CD4-positive, alpha-beta T cell treated with Interleukin-10 for 1 hour (primary cell): ENCODE measurements at regions not wholly inside any gene's neighbourhood (a gene's known extent, or its start where the extent isn't known, plus 50 kb on each side); places are given as distances from the start of the nearest gene placed in this dataset.
"Not testable (repeated sequence)": the region's sequence is repeated elsewhere in the genome, so short reads cannot be mapped to it uniquely, and the experiment has no call there.

Source experiments
- DNase-seq: peaks from one replicate; pipeline ENCODE4 v3.0.0-alpha.2; 2020

DNA sequence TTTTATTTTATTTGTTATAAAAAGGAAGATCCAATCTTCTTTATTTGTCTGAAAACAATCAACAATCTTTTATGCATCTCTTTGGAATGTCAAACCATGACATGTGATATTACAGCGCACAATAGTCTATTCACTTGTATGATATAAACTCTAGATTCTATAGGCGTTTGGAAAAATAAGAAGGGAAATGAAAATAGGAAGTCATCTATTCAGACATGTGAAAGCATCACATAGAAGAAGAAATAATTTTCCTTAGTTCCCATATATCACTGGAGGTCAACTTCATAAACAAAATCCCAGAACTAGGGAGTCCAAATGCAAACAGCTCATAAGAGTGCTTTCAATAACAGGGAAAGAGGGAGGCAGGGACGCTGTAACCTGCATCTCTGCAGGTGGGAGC, 139.5 kb upstream of the RASGEF1B start:
- DNase-seq, result no peak

DNA sequence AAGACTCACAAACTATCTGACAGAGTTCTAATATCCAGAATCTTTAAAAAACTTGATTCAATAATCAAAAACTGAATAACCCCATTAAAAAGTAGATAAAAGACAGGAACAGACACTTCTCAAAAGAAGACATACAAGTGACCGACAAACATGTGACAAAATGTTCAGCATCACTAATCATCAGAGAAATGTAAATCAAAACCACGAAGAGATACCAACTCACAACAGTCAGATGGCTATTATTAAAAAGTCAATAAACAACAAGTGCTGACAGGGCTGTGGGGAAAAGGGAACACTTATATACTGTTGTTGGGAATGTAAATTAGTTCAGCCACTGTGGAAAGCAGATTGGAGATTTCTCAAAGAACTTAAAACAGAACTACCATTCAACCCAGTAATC, 138.1 kb upstream of the RASGEF1B start:
- DNase-seq, result no peak

DNA sequence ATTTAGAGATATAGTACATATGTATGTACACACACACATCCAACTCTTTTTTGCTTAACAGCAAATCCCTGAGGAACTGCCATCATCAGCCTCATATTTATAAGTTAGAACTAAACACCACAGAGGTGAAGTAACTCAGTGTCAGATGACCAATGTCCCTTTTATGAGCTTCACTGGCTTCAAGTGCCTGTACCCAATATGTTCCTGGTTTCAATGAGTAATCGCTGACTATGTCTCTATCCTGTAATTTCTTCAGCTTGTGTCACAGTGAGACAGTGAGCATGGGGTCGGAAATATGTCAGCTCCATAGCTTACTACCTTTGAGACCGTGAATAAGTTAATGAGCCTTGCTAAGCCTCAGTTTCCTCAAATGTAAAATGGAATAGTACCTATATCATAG, 136.2 kb upstream of the RASGEF1B start:
- DNase-seq, result no peak

DNA sequence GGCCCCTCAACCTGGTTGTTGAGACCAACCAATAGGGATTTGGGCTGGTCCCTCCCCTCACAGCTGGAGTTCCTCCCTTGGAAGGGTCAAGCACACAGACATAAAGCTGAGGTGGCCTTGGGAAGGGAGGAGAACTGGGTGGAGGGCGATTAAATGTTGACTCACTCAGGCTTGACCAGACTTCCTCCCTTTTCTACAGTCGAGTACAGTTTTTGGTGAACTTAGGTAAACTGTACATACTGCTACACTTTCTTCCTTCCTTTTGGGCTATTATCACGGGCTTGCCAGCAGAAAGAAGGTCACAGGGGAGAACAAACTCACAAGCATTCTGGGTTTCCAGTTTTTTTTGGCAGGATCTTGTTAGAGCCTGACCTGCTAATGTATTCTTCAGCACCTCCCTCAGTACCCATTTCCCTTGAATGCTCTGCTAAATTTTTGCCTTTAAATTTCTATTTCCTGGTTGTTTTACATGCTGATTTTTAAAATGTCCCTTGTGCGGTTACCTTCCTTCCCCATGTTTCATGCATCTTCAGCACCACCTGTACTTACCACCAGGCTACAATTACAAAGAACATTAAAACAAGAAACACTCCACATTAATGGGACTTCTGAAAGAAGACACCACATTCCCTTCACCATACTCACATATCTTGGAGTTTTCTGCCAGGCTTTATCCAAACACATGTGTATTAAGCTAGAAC, 135.2 kb upstream of the RASGEF1B start:
- no peak for DNase-seq

DNA sequence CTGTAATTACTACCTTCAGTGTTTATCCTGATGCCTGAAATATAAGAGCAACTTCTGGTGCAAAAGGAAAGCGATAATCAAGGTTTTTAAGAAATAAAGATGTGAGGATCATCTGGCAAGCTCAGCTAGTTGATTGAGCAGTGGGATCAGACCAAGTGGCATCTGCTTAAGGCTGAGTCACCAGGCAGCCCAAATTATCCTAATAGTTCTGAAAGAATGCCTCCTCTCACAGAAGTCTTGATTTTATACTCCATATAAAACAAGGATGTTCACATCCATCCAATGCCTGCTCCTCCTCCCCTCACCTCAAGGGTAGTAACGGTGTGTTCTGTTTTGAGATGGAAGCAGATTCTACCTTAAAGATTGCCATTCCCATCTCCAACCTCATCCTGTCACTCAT, 134.5 kb upstream of the RASGEF1B start:
- no peak for DNase-seq

DNA sequence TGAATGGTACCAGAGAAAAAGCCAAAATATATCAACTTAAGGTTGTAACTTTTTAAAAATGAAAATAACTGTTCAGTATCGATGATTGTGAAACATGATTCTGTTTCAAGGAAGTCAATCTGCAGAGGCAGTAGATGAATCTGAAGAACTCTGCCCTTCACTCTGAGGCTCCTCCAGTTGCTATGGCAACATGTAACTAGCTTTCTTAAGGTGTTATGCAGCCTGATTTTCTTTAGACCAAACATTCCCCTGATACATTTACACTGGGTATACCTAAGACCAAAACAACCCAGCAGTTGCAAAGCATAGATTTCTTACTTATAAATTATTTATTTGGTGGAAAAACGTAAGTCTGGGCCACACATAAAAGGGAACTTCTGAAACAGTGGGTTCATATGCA, 133.6 kb upstream of the RASGEF1B start:
- DNase-seq, result no peak

DNA sequence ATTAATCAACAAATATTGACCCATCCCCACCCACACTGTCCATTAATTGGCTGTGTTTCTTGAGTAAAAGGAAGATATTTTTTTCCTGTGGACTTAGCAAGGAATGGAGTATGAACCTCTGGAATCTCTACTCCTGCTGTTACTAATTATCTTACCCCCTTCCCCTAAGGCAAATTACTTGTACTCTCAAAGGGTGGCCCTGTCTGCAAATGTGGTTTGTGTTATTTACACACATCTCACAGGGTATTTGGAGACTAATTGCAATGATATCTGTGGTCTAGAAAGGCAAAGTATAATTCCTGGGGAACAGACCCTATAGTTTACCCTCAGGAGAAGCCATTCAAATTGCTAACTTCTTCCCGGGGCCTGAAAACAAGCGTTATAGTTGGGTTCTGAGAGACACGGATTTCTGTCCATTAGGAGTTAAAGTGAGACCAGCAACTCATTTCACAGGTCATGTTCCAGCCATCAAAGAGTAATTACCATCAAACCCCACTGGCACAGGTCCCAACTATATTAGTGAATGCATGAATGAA, 133.0 kb upstream of the RASGEF1B start:
- no peak for DNase-seq

DNA sequence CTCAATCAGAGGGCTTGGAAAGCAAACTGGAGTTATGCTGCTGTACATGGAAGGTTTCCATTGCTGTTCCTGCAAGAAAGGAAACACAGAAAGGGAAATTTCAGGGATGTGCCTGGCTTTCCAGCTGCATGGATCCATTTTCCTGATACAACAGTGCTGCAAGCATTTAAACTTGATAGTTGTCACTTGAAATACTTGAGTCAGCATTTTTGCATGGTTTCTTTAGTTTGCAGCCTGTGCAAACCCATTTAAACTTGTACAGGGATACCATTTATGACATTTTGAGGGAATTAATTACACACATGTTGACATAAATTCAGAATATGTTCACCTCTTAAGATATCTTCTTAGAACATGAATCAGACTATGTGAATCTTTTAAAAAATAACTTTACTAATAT, 131.1 kb upstream of the RASGEF1B start:
- DNase-seq, result no peak

DNA sequence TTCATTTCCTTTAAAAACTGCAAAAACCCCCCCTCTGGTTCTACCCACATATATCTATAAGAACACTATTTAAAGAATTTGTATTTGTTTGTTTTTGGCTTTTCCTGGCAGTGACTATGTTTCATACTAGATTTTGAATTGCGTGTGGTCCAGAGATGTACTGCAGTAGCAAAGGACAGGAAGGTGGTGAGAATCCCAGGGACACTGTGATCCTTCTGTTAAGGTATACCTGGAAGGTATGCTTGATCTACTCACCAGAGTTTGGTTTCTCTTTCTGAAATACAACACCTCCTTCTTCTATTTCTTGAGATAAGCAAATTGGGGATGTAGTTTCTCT, 129.6 kb upstream of the RASGEF1B start:
- no peak for DNase-seq

DNA sequence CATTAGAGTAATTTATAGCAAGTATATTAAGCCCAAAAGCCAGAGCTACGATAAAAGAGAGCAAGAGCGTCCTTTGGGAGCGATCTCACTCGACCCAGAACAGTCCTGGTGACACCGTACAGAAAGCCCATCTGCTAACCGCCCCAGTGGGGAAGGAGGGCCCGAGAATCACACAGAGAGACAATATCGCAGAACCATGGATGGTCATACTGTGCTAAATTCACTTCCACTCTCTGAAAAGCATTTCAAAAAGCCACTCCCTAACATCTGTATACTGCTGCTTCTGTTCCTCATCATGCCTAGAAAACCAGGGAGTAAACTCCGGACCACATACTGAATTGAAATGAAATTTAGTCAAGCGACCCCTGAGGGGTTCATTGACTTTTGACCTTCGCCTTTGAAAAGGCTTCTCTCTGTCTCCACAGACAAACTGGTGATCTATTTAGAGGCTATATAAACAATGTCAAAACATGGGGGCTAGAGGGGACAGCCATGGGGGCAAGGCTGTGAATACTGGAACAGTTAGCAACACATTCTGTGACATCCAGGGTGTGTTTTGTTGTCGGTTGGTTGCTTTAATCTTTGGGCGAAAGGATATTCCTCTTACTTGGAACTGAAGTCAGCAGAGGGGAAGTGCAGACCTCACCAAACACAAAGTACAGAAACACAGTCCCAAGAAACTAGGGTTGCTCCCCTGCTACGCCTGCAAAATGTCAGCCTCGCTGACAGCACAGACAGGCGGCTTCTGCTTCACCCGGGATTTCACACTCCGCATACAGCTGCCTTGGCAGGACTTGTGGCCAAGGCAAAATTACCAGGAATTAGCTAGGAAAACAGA, 129.0 kb upstream of the RASGEF1B start:
- DNase-seq, result no peak

DNA sequence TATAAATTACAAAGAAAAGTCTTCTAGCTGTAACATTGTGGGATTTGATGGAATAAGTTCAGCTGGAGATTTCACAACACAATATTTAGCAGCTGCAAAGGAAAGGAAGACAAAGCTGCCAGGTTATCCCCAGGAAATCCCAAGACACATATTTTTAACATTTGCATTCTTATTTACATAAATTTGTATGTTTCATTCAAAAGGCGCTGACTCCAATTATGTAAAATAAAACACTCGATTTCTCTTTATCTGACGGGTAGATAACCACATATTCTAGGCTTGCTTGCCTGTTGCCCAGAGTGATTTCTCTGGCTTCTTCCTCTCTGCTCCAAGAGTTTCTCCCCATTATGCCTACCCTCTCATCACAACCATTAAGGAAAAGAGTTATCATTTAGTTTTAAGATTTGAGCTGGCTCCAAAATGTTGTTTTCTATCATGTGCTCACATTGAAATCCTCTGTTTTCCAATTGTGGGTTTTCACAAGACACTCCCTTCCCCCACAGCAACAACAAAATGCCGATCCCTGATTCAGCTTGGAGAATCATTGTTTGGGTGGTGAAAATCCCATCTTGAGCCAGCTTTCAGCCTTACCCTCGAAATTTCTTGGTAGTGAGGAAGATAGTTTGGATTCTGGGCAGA, 128.2 kb upstream of the RASGEF1B start:
- DNase-seq, result no peak

DNA sequence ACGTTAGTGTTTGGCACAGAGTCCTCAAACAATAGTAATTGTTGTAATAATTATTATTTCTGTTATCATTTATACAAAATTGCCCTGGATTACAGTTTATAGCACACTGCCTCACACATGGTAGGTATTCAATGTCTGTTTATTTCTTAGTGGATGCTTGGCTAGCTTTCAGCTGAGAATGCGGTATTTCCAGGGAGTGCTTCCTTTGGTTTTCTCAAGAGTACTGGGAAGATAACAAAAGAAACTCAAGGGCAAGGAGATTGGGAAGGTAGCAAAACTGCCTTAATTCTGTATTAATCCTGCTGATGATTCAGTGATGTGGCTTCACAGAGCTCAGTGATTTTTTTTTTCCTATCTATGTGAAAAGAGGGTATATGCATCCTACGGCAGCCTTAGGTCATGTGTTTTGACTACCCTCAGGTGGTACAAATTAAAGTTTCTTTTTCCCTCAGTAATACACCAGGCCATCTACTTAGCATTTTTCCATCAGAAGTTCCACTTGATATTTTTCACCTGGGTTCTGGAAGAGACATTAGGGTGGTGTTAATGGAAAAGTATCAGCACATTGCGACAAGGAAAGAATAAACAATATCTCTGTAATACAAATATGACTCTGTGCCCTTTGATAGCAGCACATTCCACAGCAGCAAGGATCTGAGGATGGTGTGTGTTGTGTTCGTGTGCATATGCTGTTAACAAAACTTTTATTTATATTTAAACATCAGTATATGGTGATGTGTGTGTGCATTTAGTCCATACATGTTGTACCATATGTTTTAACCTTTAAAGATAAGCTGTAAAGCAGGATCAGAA, 124.3 kb upstream of the RASGEF1B start:
- no peak for DNase-seq

DNA sequence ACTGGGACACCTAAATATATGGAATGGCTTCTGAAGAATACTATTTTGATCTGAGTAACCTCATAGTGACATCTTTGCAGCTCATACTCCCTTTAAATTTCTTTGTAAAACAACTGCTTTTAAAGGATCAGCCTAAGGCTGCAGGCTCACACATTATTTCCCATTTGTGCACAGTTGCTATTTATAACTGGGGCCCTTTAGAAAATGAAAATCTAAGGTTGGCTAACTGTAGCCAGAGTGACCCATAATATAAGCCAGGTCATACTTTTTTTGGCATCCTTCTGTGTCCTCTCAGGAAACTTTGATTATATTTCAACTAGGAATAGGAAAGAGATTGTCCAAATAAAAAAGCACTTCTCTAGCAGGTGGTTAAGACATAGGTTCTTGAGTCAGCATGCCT, 123.6 kb upstream of the RASGEF1B start:
- DNase-seq, result no peak

DNA sequence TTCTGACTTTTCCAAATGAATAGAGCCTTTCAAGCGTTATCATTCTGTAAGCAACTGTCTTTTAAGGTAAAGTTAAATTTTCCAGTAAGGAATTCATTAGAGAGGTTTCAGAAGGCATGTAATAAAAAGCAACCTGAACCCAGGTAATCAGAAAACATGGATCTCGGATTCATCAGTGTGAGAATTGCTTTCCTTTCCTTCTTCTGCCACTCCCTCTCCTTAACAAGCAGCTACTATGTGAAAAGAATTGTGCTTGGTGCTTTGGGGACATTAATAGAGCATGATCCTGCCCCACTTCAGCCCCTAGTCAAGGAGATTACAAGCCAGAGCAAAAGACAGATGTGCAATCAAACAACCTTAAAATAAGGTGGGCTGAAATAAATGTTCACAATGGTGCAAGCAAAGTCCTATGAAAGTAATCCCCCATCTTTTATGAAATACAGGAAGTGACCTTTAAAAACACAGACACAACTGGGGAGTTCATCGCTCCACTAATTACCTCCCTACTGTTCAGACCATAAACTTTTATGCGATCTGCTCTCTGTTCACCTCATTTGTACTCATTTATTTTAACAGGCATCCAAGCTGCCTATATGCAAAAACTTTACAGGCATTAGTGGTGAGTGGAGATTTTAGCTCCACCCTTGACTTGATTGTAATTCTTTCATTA, 122.9 kb upstream of the RASGEF1B start:
- DNase-seq, result no peak

DNA sequence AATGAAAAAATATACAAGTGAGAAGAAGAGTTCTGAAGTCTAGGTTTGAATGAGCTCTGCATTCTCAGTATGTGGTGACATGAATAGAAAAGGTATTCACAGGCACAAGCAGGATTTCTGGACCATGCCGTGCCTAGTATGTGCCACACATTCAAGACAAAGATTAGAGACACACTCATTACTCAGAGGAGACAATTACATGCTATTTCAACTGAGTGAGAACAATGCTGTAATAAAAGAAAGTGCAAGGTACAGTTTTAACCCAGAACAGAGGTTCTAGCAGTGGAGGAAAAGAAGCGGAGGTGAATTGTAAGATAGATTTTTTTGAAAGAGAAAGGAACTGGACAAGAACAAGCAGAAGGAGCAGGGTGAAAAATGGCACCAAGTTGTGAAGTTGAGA, 121.0 kb upstream of the RASGEF1B start:
- DNase-seq, result no peak

DNA sequence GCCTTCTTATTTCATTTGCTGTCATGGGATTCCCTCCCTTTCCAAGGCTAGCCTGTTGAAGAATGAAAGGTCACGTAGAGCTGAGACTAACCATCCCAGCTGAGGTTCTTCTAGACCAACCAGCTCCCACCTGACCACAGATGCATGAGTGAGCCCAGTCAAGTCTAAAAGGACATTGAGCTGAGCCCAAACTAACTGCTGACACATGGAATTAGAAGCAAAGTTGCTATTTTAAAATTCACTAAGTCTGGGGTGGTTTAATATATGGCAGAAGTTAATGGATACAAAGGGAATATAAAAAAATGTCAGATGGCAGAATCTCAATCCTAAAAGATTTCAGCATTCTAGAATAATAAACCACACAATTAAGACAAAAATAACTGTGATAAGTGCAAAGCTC, 118.9 kb upstream of the RASGEF1B start:
- DNase-seq, result no peak

DNA sequence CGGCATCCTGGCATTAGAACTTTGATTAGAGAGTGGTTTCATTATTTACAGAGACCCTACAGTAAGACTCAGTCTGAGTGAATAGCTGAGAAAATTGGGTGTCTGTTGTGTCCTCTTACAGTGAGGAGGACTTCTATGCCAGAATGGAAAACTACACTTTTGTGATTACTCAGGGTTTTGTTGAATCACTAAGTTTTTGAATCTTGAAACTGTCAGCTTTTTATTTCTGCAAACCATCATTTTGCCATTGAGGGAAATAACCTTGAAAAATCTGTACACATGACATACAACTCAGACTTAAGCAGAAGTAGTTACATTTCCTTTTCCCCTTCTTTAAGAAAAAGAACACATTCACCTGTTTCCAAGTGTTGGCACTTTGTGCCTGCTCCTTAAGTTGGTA, 117.6 kb upstream of the RASGEF1B start:
- DNase-seq, result no peak

DNA sequence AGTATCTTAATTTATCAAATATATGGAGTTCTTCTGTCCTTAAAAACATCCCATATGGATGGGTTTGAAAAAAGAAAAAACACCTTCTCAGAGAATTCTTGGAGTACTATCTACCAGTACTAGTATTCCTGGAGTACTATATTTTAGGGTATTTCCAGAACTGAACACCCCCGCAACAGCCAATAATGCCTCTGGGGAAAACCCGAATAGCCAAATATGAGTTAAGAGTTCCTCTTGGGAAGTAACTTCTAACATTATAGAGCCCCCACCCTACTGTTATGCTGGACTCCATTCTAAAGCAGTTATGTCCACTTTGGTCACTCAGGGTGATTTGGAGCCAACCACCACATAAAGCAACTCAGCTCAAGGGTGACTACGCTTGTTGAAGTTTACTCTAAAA, 115.0 kb upstream of the RASGEF1B start:
- DNase-seq, result no peak

DNA sequence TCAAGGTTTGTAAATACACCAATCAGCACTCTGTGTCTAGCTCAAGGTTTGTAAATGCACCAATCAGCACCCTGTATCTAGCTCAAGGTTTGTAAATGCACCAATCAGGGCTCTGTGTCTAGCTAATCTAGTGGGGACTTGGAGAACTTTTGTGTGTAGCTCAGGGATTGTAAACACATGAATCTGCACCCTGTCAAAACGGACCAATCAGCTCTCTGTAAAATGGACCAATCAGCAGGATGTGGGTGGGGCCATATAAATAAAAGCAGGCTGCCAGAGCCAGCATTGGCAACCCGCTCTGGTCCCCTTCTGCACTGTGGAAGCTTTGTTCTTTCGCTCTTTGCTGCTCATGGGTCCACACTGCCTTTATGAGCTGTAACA, 109.3 kb upstream of the RASGEF1B start:
- DNase-seq, result not testable (repeated sequence)

DNA sequence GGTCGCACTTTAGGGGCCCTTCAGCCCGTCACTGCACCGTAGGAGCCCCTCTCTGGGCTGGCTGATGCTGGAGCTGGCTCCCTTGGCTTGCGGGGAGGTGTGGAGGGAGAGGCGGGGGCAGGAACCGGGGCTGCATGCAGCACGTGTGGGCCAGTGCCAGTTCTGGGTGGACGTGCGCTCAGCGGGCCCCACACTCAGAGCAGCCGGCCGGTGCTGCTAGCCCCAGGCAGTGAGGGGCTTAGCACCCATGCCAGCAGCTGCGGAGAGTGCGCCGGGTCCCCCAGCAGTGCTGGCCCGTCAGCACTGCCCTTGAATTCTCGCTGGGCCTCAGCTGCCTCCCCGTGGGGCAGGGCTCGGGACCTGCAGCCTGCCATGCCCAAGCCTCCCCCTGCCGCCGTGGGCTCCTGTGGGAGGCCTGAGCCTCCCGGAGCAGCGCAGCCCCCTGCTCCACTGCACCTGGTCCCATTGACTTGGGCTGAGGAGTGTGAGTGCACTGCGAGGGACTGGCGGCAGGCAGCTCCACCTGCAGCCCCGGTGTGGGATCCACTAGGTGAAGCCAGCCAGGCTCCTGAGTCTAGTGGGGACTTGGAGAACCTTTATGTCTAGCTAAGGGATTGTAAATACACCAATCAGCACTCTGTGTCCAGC, 108.8 kb upstream of the RASGEF1B start:
- DNase-seq, result no peak

DNA sequence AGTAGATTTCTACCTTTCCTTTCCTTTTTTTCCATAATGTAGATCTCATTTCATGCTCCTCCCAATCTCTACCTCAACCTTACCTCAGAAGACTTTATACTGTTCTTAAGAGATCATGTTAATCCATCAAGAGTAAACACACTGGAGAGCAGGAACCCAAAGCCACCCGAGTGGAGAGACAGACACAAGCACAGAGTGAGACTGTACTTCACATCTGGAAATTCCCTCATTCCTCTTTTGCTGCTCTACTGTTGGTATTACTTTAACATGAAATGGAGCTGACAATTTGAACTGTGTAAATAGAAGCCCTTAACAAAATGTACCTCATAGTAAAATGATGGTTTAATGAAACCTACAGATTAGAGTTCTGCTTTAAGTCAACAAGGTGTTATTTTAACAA, 105.7 kb upstream of the RASGEF1B start:
- DNase-seq, result no peak

DNA sequence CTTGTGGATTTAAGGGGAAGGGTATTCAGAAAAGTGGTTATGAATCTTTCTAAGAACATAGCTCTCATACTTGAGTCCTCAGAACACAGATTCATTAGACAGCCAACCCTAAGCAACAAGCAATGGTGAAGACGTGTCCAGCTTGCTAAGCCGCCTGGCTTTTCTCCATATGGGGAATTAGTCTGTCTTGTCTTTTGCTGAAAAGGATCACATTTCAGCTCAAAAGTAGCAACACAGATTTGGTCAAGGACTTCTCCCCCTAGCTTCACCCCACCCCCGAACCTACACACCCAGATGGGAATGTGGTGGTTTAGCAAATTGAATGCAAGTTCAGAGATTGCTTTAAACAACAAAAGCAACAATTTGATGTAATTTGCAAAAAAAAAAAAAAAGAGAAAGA, 103.3 kb upstream of the RASGEF1B start:
- DNase-seq, result no peak
